ENCODE measurements at regions not wholly inside any gene's neighbourhood (a gene's known extent, or its start where the extent isn't known, plus 50 kb on each side); places are given as distances from the start of the nearest gene placed in this dataset.

DNA sequence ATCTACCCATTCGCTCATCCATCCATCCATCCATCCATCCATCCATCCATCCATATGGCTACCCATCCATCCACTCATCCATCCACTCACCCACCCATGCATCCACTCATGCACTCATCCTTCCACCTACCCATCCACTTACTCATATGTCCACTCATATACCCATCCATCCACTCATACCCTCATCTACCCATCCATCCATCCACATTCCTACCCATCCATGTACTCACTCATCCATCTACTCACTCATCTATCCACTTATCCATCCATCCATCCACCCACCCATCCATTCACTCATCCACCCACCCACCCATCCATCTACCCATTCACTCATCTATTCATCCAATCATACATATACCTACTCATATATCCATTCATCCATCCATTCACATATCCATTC is 112.0 kb downstream of the RBFOX3 start:
- no peak for DNase-seq (ENCODE audit: low read depth)
- TF ChIP-seq CTCF (conservative IDR thresholded peaks at IDR 0.05; ENCODE audit: low read depth, low read length) = no peak
- H3K4me3 ChIP-seq (ENCODE audit: low read length) = no peak overlapping the region

DNA sequence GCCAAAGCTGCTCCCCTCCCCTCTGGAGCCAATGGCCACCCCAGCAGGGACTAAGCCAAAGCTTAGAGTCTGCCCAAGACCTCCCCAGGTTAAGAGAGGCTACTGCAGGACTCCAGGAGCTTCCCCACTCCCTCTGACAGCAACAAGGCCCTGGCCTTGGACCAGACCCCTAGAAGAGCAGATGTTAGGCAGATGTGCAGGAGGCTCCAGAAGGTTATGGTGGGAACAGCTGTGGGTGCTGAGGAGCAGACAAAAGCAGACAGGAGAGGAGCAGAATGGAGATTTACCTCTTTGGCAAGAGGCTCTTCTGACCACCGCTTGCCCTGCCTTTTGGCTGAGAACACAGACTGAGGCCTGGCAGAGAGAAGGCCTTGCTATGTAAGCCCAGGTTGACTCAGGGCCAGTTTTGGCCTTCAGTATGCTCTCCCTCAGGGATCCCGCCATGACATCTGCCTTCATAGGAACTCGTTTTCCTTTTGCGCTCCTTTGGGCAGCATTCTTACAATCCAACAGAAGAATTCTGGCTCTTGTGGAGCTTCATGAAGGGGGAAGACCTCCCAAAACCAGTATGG is 113.0 kb downstream of the RBFOX3 start:
- no peak for TF ChIP-seq CTCF (conservative IDR thresholded peaks at IDR 0.05; ENCODE audit: low read depth, low read length)
- H3K4me3 ChIP-seq (ENCODE audit: low read length) = no peak overlapping the region
- DNase-seq (ENCODE audit: low read depth) = no peak

DNA sequence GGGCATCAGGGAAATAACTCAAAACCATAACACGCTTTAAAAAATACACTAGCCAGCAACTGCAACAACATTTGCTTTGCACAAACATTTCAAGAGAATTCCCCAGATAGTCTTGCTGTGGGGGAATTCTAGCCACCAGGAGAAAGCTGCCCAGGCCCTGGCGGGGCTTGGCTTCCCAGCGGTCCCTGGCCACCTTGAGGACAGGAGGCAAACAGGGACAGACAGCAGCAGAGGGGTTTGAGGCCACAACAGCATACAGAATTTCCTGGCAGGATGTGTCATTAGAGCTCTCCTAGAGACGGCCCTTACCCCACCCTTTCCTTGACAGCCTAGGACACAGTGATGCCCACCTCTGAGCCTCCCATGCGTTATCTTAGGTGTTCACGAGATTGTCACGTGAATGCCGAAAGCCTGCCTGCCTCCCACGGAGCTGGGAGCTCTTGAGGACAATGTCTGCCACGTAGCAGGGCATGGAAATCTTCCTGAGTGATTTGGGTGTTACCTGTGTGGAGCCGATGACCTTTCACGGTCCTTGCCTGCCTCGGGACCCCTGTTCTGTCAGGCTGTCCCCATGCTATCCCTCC is 114.3 kb downstream of the RBFOX3 start:
- TF ChIP-seq CTCF (conservative IDR thresholded peaks at IDR 0.05; ENCODE audit: low read depth, low read length) = no peak
- no peak for DNase-seq (ENCODE audit: low read depth)
- no peak overlapping the region for H3K4me3 ChIP-seq (ENCODE audit: low read length)

GRCh38 chr17:79495665-79496064 is 115.2 kb downstream of the RBFOX3 start:
- H3K4me3 ChIP-seq (ENCODE audit: low read length) = no peak overlapping the region
- DNase-seq (ENCODE audit: low read depth) = no peak
- TF ChIP-seq CTCF (conservative IDR thresholded peaks at IDR 0.05; ENCODE audit: low read depth, low read length) = no peak

DNA sequence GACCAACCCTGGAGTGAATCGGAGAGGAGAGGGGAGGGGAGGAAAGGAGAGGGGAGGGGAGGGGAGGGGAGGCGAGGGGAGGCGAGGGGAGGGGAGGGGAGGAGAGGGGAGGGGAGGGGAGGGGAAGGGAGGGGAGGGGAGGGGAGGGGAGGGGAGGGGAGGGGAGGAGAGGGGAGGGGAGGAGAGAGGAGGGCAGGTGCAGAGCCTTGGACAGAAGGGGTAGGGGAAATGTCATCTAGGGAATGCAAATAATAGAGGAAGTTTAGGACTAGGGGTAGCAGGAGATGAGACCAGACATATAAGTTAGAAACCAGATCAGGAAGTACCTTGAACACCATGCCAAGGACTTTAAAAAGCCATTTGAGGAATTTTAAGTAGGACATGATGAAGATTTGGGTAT is 119.8 kb downstream of the RBFOX3 start:
- DNase-seq (ENCODE audit: low read depth) = no peak
- H3K4me3 ChIP-seq (ENCODE audit: low read length) = no peak overlapping the region
- no peak for TF ChIP-seq CTCF (conservative IDR thresholded peaks at IDR 0.05; ENCODE audit: low read depth, low read length)

DNA sequence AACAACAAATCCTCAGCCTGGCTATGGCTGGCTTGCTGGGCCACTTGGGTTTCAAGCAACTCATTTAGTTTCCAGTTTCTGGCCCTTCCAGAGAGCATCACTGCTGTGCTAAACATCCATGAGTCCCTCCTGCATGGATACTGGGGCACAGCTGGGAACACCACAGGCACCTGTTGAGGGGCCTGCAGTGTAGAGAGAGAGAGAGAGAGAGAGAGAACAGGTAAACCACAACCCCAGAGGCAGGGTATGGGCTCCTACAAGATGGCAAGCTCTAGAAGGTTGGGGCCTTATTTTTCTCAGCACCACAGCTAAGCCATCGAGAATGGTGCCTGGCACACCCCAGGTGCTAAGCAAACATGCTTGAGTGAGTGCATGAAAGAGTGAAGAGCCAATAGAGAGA is 120.3 kb downstream of the RBFOX3 start:
- TF ChIP-seq CTCF (conservative IDR thresholded peaks at IDR 0.05; ENCODE audit: low read depth, low read length) = no peak
- no peak for DNase-seq (ENCODE audit: low read depth)
- no peak overlapping the region for H3K4me3 ChIP-seq (ENCODE audit: low read length)

GRCh38 chr17:79487149-79487548 is 123.7 kb downstream of the RBFOX3 start:
- no peak for TF ChIP-seq CTCF (conservative IDR thresholded peaks at IDR 0.05; ENCODE audit: low read depth, low read length)
- DNase-seq (ENCODE audit: low read depth) = no peak
- no peak overlapping the region for H3K4me3 ChIP-seq (ENCODE audit: low read length)

Measured in retinal pigment epithelial cell (primary cell).